ENCODE measurements at regions not wholly inside any gene's neighbourhood (a gene's known extent, or its start where the extent isn't known, plus 50 kb on each side); places are given as distances from the start of the nearest gene placed in this dataset.

GRCh38 chr15:69910514-69910913 lies 187.2 kb downstream of the TLE3 start:
- Histone ChIP-seq H3K27ac (ENCODE audit: low read depth, low read length, severe bottlenecking) (no peak overlapping the region), H3K4me1 (ENCODE audit: control insufficient read depth, insufficient read depth, low read length, poor library complexity, severe bottlenecking) (peaks cover 7% of the 10 kb centered on the region), H3K36me3 (ENCODE audit: control insufficient read depth, insufficient read depth, low read length) (no peaks in the 10 kb centered on the region), H3K4me3 (ENCODE audit: extremely low read depth, insufficient read depth, low read length, poor library complexity, severe bottlenecking) (no peak overlapping the region), H3K9me3 (ENCODE audit: control insufficient read depth, low read length) (peaks cover 4% of the 10 kb centered on the region)
- 40% methylated on average over 1 to 2 of the region's 2 CpGs for WGBS, 2 experiments (ENCODE audit: insufficient coverage in 2 of 2)

- peaks cover 7% of the 10 kb centered on the region for H3K4me1 ChIP-seq (ENCODE audit: control insufficient read depth, insufficient read depth, low read length, poor library complexity, severe bottlenecking)
- H3K27ac ChIP-seq (ENCODE audit: low read depth, low read length, severe bottlenecking), result no peak overlapping the region
- H3K4me3 ChIP-seq (ENCODE audit: extremely low read depth, insufficient read depth, low read length, poor library complexity, severe bottlenecking), result no peak overlapping the region
- H3K9me3 ChIP-seq (ENCODE audit: control insufficient read depth, low read length), result peaks cover 4% of the 10 kb centered on the region
- 81 to 89% methylated on average over 2 to 3 of the region's 3 CpGs for WGBS, 2 experiments (ENCODE audit: insufficient coverage in 2 of 2)
- H3K36me3 ChIP-seq (ENCODE audit: control insufficient read depth, insufficient read depth, low read length), result no peaks in the 10 kb centered on the region
Measured at GRCh38 chr15:69912116-69912515, 185.6 kb downstream of the TLE3 start.

- H3K4me1 ChIP-seq (ENCODE audit: control insufficient read depth, insufficient read depth, low read length, poor library complexity, severe bottlenecking), result peaks cover 7% of the 10 kb centered on the region
- no peak overlapping the region for H3K4me3 ChIP-seq (ENCODE audit: extremely low read depth, insufficient read depth, low read length, poor library complexity, severe bottlenecking)
- H3K36me3 ChIP-seq (ENCODE audit: control insufficient read depth, insufficient read depth, low read length), result no peaks in the 10 kb centered on the region
- H3K27ac ChIP-seq (ENCODE audit: low read depth, low read length, severe bottlenecking), result no peak overlapping the region
- 87 to 88% methylated on average over 6 to 7 of the region's 9 CpGs for WGBS, 2 experiments (ENCODE audit: insufficient coverage in 2 of 2)
- H3K9me3 ChIP-seq (ENCODE audit: control insufficient read depth, low read length), result peaks cover 4% of the 10 kb centered on the region
Measured at GRCh38 chr15:69914040-69914439, 183.7 kb downstream of the TLE3 start.

GRCh38 chr15:69914960-69915359 lies 182.8 kb downstream of the TLE3 start:
- H3K27ac ChIP-seq (ENCODE audit: low read depth, low read length, severe bottlenecking), result no peak overlapping the region
- 89 to 92% methylated on average over 2 of the region's 2 CpGs for WGBS, 2 experiments (ENCODE audit: insufficient coverage in 2 of 2)
- no peak overlapping the region for H3K4me3 ChIP-seq (ENCODE audit: extremely low read depth, insufficient read depth, low read length, poor library complexity, severe bottlenecking)
- H3K36me3 ChIP-seq (ENCODE audit: control insufficient read depth, insufficient read depth, low read length), result no peaks in the 10 kb centered on the region
- no peaks in the 10 kb centered on the region for H3K9me3 ChIP-seq (ENCODE audit: control insufficient read depth, low read length)
- H3K4me1 ChIP-seq (ENCODE audit: control insufficient read depth, insufficient read depth, low read length, poor library complexity, severe bottlenecking), result peaks cover 7% of the 10 kb centered on the region

GRCh38 chr15:69916169-69916785 lies 181.4 kb downstream of the TLE3 start:
- peaks cover 7% of the 10 kb centered on the region for H3K4me1 ChIP-seq (ENCODE audit: control insufficient read depth, insufficient read depth, low read length, poor library complexity, severe bottlenecking)
- no peak overlapping the region for H3K27ac ChIP-seq (ENCODE audit: low read depth, low read length, severe bottlenecking)
- 68 to 73% methylated on average over 4 to 6 of the region's 6 CpGs for WGBS, 2 experiments (ENCODE audit: insufficient coverage in 2 of 2)
- no peak overlapping the region for H3K4me3 ChIP-seq (ENCODE audit: extremely low read depth, insufficient read depth, low read length, poor library complexity, severe bottlenecking)
- no peaks in the 10 kb centered on the region for H3K36me3 ChIP-seq (ENCODE audit: control insufficient read depth, insufficient read depth, low read length)
- no peaks in the 10 kb centered on the region for H3K9me3 ChIP-seq (ENCODE audit: control insufficient read depth, low read length)

GRCh38 chr15:69917056-69917455 lies 180.7 kb downstream of the TLE3 start:
- H3K4me1 ChIP-seq (ENCODE audit: control insufficient read depth, insufficient read depth, low read length, poor library complexity, severe bottlenecking), result peaks cover 7% of the 10 kb centered on the region
- 51 to 80% methylated on average over 1 to 2 of the region's 2 CpGs for WGBS, 2 experiments (ENCODE audit: insufficient coverage in 2 of 2)

GRCh38 chr15:69919816-69920215 lies 177.9 kb downstream of the TLE3 start:
- no peak overlapping the region for H3K27ac ChIP-seq (ENCODE audit: low read depth, low read length, severe bottlenecking)
- 37 to 38% methylated on average over 3 of the region's 5 CpGs for WGBS, 2 experiments (ENCODE audit: insufficient coverage in 2 of 2)
- peaks cover 2% of the 10 kb centered on the region for H3K4me1 ChIP-seq (ENCODE audit: control insufficient read depth, insufficient read depth, low read length, poor library complexity, severe bottlenecking)
- H3K4me3 ChIP-seq (ENCODE audit: extremely low read depth, insufficient read depth, low read length, poor library complexity, severe bottlenecking), result no peak overlapping the region
- no peaks in the 10 kb centered on the region for H3K36me3 ChIP-seq (ENCODE audit: control insufficient read depth, insufficient read depth, low read length)
- peaks cover 1% of the 10 kb centered on the region for H3K9me3 ChIP-seq (ENCODE audit: control insufficient read depth, low read length)

More at GRCh38 chr15:69917056-69917455, 180.7 kb downstream of the TLE3 start:
- no peak overlapping the region for H3K4me3 ChIP-seq (ENCODE audit: extremely low read depth, insufficient read depth, low read length, poor library complexity, severe bottlenecking)
- H3K27ac ChIP-seq (ENCODE audit: low read depth, low read length, severe bottlenecking), result no peak overlapping the region
- H3K9me3 ChIP-seq (ENCODE audit: control insufficient read depth, low read length), result no peaks in the 10 kb centered on the region
- no peaks in the 10 kb centered on the region for H3K36me3 ChIP-seq (ENCODE audit: control insufficient read depth, insufficient read depth, low read length)

- H3K4me3 ChIP-seq (ENCODE audit: extremely low read depth, insufficient read depth, low read length, poor library complexity, severe bottlenecking), result no peak overlapping the region
- H3K4me1 ChIP-seq (ENCODE audit: control insufficient read depth, insufficient read depth, low read length, poor library complexity, severe bottlenecking), result no peaks in the 10 kb centered on the region
- 33 to 69% methylated on average over 1 to 2 of the region's 2 CpGs for WGBS, 2 experiments (ENCODE audit: insufficient coverage in 2 of 2)
- peaks cover 5% of the 10 kb centered on the region for H3K9me3 ChIP-seq (ENCODE audit: control insufficient read depth, low read length)
- no peaks in the 10 kb centered on the region for H3K36me3 ChIP-seq (ENCODE audit: control insufficient read depth, insufficient read depth, low read length)
- no peak overlapping the region for H3K27ac ChIP-seq (ENCODE audit: low read depth, low read length, severe bottlenecking)
Measured at GRCh38 chr15:69920221-69920620, 177.5 kb downstream of the TLE3 start.

- H3K36me3 ChIP-seq (ENCODE audit: control insufficient read depth, insufficient read depth, low read length), result no peaks in the 10 kb centered on the region
- H3K27ac ChIP-seq (ENCODE audit: low read depth, low read length, severe bottlenecking), result no peak overlapping the region
- H3K4me1 ChIP-seq (ENCODE audit: control insufficient read depth, insufficient read depth, low read length, poor library complexity, severe bottlenecking), result no peaks in the 10 kb centered on the region
- H3K4me3 ChIP-seq (ENCODE audit: extremely low read depth, insufficient read depth, low read length, poor library complexity, severe bottlenecking), result no peak overlapping the region
- H3K9me3 ChIP-seq (ENCODE audit: control insufficient read depth, low read length), result peaks cover 6% of the 10 kb centered on the region
- 78 to 88% methylated on average over 3 to 4 of the region's 7 CpGs for WGBS, 2 experiments (ENCODE audit: insufficient coverage in 2 of 2)
Measured at GRCh38 chr15:69921626-69922619, 175.8 kb downstream of the TLE3 start.

- peaks cover 12% of the 10 kb centered on the region for H3K9me3 ChIP-seq (ENCODE audit: control insufficient read depth, low read length)
- no CpG with 5 or more reads among the region's 1 CpG for WGBS, 2 experiments (ENCODE audit: insufficient coverage in 2 of 2)
- no peak overlapping the region for H3K4me3 ChIP-seq (ENCODE audit: extremely low read depth, insufficient read depth, low read length, poor library complexity, severe bottlenecking)
- no peaks in the 10 kb centered on the region for H3K4me1 ChIP-seq (ENCODE audit: control insufficient read depth, insufficient read depth, low read length, poor library complexity, severe bottlenecking)
- no peaks in the 10 kb centered on the region for H3K36me3 ChIP-seq (ENCODE audit: control insufficient read depth, insufficient read depth, low read length)
- no peak overlapping the region for H3K27ac ChIP-seq (ENCODE audit: low read depth, low read length, severe bottlenecking)
Measured at GRCh38 chr15:69924531-69924930, 173.2 kb downstream of the TLE3 start.

GRCh38 chr15:69926006-69926405 lies 171.7 kb downstream of the TLE3 start:
- H3K4me3 ChIP-seq (ENCODE audit: extremely low read depth, insufficient read depth, low read length, poor library complexity, severe bottlenecking), result no peak overlapping the region
- peak overlapping the region; percentile 37 for H3K27ac ChIP-seq (ENCODE audit: low read depth, low read length, severe bottlenecking)
- H3K9me3 ChIP-seq (ENCODE audit: control insufficient read depth, low read length), result peaks cover 12% of the 10 kb centered on the region
- H3K36me3 ChIP-seq (ENCODE audit: control insufficient read depth, insufficient read depth, low read length), result no peaks in the 10 kb centered on the region
- no peaks in the 10 kb centered on the region for H3K4me1 ChIP-seq (ENCODE audit: control insufficient read depth, insufficient read depth, low read length, poor library complexity, severe bottlenecking)
- WGBS, 2 experiments (ENCODE audit: insufficient coverage in 2 of 2), result 57 to 73% methylated on average over 1 of the region's 1 CpG
